Karpas-422 (cell line): ENCODE measurements at regions not wholly inside any gene's neighbourhood (a gene's known extent, or its start where the extent isn't known, plus 50 kb on each side); places are given as distances from the start of the nearest gene placed in this dataset.

Source experiments
- DNase-seq: peaks from one replicate; pipeline ENCODE4 v3.0.0-alpha.2; 2015
- H2AFZ ChIP-seq: fragments of 200-600 bp; sonication (generic); 2 replicates; pipeline ENCODE4 v1.6.1; 2014; ENCODE audit warnings: antibody characterized with exemption, low read length, mixed read lengths
- H3K27ac ChIP-seq: fragments of 200-600 bp; sonication (generic); 2 replicates; pipeline ENCODE4 v1.5.1; 2014; ENCODE audit warnings: mild to moderate bottlenecking, low read length, moderate library complexity
- H3K27me3 ChIP-seq: fragments of 200-600 bp; sonication (generic); 2 replicates; pipeline ENCODE4 v1.6.1; 2014; ENCODE audit warnings: low read length, mixed read lengths
- H3K36me3 ChIP-seq: fragments of 200-600 bp; sonication (generic); 2 replicates; pipeline ENCODE4 v1.6.1; 2014; ENCODE audit warnings: low read length, mixed read lengths; ENCODE audit not compliant: insufficient read depth
- H3K4me1 ChIP-seq: fragments of 200-600 bp; sonication (generic); 2 replicates; pipeline ENCODE4 v1.6.1; 2014; ENCODE audit warnings: mild to moderate bottlenecking, low read length, mixed read lengths
- H3K4me2 ChIP-seq: fragments of 200-600 bp; sonication (generic); 2 replicates; pipeline ENCODE4 v1.6.1; 2014; ENCODE audit warnings: low read length, low read depth, mild to moderate bottlenecking; ENCODE audit not compliant: poor library complexity, severe bottlenecking
- H3K4me3 ChIP-seq: fragments of 200-600 bp; sonication (generic); 2 replicates; pipeline ENCODE4 v1.5.1; 2014; ENCODE audit warnings: mild to moderate bottlenecking, antibody characterized with exemption, low read length, mixed read lengths
- H3K79me2 ChIP-seq: fragments of 200-600 bp; sonication (generic); 2 replicates; pipeline ENCODE4 v1.6.1; 2014; ENCODE audit warnings: mild to moderate bottlenecking, low read length, mixed read lengths
- H3K9ac ChIP-seq: fragments of 200-600 bp; sonication (generic); 2 replicates; pipeline ENCODE4 v1.6.0; 2014; ENCODE audit warnings: low read length
- H3K9me2 ChIP-seq: fragments of 200-600 bp; sonication (generic), shearing (Covaris generic); replicated peaks from 2 replicates; pipeline ENCODE4 v1.6.0; 2014; ENCODE audit warnings: mild to moderate bottlenecking, low read length, moderate library complexity; ENCODE audit not compliant: insufficient read depth
- H3K9me3 ChIP-seq: fragments of 300-700, 200-600 bp; sonication (generic); 2 replicates; pipeline ENCODE4 v1.6.1; 2014; ENCODE audit warnings: low read length, mixed read lengths
- H4K20me1 ChIP-seq: fragments of 200-600 bp; sonication (generic); 2 replicates; pipeline ENCODE4 v1.6.1; 2014; ENCODE audit warnings: mild to moderate bottlenecking, antibody characterized with exemption, low read length, low read depth; ENCODE audit not compliant: insufficient read depth

GRCh38 chr6:104218116-104218515 lies 641.6 kb downstream of the HACE1 start:
- no peaks in the 10 kb centered on the region for H3K36me3 ChIP-seq
- no peaks in the 10 kb centered on the region for H3K79me2 ChIP-seq
- no peak for DNase-seq
- H2AFZ ChIP-seq, result no peak overlapping the region
- no peaks in the 10 kb centered on the region for H3K9me3 ChIP-seq
- H3K27ac ChIP-seq, result no peak overlapping the region
- H4K20me1 ChIP-seq, result no peaks in the 10 kb centered on the region
- H3K4me1 ChIP-seq, result no peaks in the 10 kb centered on the region
- no peak overlapping the region for H3K9ac ChIP-seq
- H3K9me2 ChIP-seq, result no peaks in the 10 kb centered on the region
- H3K4me2 ChIP-seq, result no peak overlapping the region
- H3K27me3 ChIP-seq, result no peaks in the 10 kb centered on the region
- H3K4me3 ChIP-seq, result no peak overlapping the region

DNA sequence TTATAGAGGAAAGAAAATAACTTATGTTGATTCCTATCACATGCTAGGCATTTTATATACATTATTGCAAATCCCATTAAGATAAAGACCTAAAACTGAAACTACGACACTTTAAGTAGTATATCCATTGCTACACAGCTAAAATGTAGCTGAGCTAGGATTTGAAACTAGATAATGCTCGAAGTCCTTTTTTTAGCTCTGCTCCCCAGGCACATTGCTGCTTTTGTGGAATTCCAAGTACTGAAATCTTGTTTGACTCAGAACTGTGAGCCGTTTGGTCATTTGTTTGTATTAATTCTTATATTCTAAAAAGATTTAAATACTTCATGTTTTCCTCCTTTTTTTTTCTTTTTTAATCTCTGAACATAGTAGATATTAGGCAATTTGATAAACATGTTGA lies 644.8 kb downstream of the HACE1 start:
- H3K36me3 ChIP-seq, result no peaks in the 10 kb centered on the region
- no peaks in the 10 kb centered on the region for H3K79me2 ChIP-seq
- H4K20me1 ChIP-seq, result no peaks in the 10 kb centered on the region
- H2AFZ ChIP-seq, result no peak overlapping the region
- no peak overlapping the region for H3K27ac ChIP-seq
- no peak for DNase-seq
- H3K27me3 ChIP-seq, result no peaks in the 10 kb centered on the region
- H3K4me1 ChIP-seq, result no peaks in the 10 kb centered on the region
- no peak overlapping the region for H3K4me2 ChIP-seq
- no peak overlapping the region for H3K9ac ChIP-seq
- no peaks in the 10 kb centered on the region for H3K9me3 ChIP-seq
- no peak overlapping the region for H3K4me3 ChIP-seq
- H3K9me2 ChIP-seq, result no peaks in the 10 kb centered on the region

DNA sequence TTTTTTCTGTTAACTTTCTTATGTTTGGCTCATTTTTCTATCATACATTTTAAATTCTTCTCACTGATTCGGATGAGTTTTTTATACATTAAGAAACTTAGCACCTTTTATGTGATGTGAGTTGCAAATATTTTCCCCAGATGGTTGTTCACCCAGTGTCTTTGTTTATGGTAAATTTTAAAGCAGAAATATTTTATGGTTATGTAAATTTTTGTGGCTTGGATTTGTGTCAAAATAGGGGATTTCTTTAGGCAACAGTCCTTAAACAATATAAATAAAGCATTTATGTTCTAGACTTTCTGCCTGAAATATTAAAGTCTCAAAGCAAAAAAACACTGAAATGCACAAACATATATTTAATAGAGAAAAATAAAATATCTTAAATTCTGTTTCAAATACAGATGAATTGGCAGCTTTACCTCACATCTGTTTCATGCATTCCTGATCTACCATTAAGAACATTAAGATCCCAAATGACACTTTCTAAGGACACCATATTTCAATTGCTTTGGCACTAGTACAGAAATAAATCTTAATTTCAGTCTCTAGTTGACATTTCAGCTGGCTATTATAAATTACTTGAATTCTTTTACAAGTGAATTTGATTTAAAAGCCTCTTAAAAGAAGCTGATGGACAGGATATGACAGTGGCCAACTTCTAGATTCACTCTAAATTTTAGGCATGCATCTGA lies 646.6 kb downstream of the HACE1 start:
- H2AFZ ChIP-seq, result no peak overlapping the region

GRCh38 chr6:104207635-104208034 lies 652.1 kb downstream of the HACE1 start:
- H3K9ac ChIP-seq, result no peak overlapping the region
- no peaks in the 10 kb centered on the region for H3K79me2 ChIP-seq
- no peak overlapping the region for H2AFZ ChIP-seq

More for the DNA sequence above, 646.6 kb downstream of the HACE1 start:
- H3K79me2 ChIP-seq, result no peaks in the 10 kb centered on the region
- no peaks in the 10 kb centered on the region for H3K4me1 ChIP-seq
- DNase-seq, result no peak
- H4K20me1 ChIP-seq, result no peaks in the 10 kb centered on the region
- no peak overlapping the region for H3K9ac ChIP-seq
- H3K4me2 ChIP-seq, result no peak overlapping the region
- H3K36me3 ChIP-seq, result no peaks in the 10 kb centered on the region
- no peaks in the 10 kb centered on the region for H3K9me3 ChIP-seq
- no peak overlapping the region for H3K4me3 ChIP-seq
- no peaks in the 10 kb centered on the region for H3K27me3 ChIP-seq
- no peak overlapping the region for H3K27ac ChIP-seq
- no peaks in the 10 kb centered on the region for H3K9me2 ChIP-seq

DNA sequence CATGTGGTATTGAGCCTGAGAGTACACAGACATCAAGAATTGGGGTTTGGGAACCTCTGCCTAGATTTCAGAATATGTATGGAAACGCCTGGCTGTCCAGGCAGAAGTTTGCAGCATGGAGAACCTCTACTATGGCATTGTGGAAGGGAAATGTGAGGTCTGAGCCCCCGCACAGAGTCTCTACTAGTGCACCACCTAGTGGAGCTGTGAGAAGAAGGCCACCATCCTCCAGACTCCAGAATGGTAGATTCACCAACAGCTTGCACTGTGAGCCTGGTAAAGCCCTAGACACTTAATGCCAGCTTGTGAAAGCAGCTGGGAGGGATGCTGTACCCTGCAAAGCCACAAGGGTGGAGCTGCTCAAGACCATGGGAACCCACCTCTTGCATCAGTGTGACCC lies 658.2 kb downstream of the HACE1 start:
- no peaks in the 10 kb centered on the region for H3K9me2 ChIP-seq
- H3K9me3 ChIP-seq, result no peaks in the 10 kb centered on the region
- H3K79me2 ChIP-seq, result no peaks in the 10 kb centered on the region
- peak; percentile 52 for DNase-seq
- H3K27ac ChIP-seq, result no peak overlapping the region
- no peaks in the 10 kb centered on the region for H3K4me1 ChIP-seq
- H3K27me3 ChIP-seq, result no peaks in the 10 kb centered on the region
- H2AFZ ChIP-seq, result no peak overlapping the region
- no peaks in the 10 kb centered on the region for H4K20me1 ChIP-seq
- no peak overlapping the region for H3K4me2 ChIP-seq
- H3K36me3 ChIP-seq, result no peaks in the 10 kb centered on the region
- H3K9ac ChIP-seq, result no peak overlapping the region
- H3K4me3 ChIP-seq, result no peak overlapping the region

More at GRCh38 chr6:104207635-104208034, 652.1 kb downstream of the HACE1 start:
- Histone ChIP-seq H3K27me3 (no peaks in the 10 kb centered on the region), H3K4me1 (no peaks in the 10 kb centered on the region), H3K4me3 (no peak overlapping the region), H3K9me3 (no peaks in the 10 kb centered on the region), H3K9me2 (no peaks in the 10 kb centered on the region), H3K27ac (no peak overlapping the region), H3K36me3 (no peaks in the 10 kb centered on the region), H4K20me1 (no peaks in the 10 kb centered on the region), H3K4me2 (no peak overlapping the region)
- DNase-seq, result no peak

- DNase-seq, result no peak
- no peak overlapping the region for H3K4me3 ChIP-seq
- no peaks in the 10 kb centered on the region for H3K9me2 ChIP-seq
- H3K4me2 ChIP-seq, result no peak overlapping the region
- H3K9ac ChIP-seq, result no peak overlapping the region
- H2AFZ ChIP-seq, result no peak overlapping the region
- no peaks in the 10 kb centered on the region for H3K79me2 ChIP-seq
- H4K20me1 ChIP-seq, result no peaks in the 10 kb centered on the region
- 0 out of 2 replicates have a peak, but pooled peaks cover 5% of the 10 kb centered on the region for H3K9me3 ChIP-seq
- no peaks in the 10 kb centered on the region for H3K36me3 ChIP-seq
- no peaks in the 10 kb centered on the region for H3K27me3 ChIP-seq
- no peaks in the 10 kb centered on the region for H3K4me1 ChIP-seq
- no peak overlapping the region for H3K27ac ChIP-seq
Observed at GRCh38 chr6:104187616-104188015, 672.1 kb downstream of the HACE1 start.

GRCh38 chr6:104186831-104187230 lies 672.9 kb downstream of the HACE1 start:
- no peak for DNase-seq
- H3K79me2 ChIP-seq, result no peaks in the 10 kb centered on the region
- no peaks in the 10 kb centered on the region for H3K27me3 ChIP-seq
- H3K4me3 ChIP-seq, result no peak overlapping the region
- H3K36me3 ChIP-seq, result no peaks in the 10 kb centered on the region
- 0 out of 2 replicates have a peak, but pooled peaks cover 5% of the 10 kb centered on the region for H3K9me3 ChIP-seq
- no peaks in the 10 kb centered on the region for H3K9me2 ChIP-seq
- H2AFZ ChIP-seq, result no peak overlapping the region
- no peaks in the 10 kb centered on the region for H3K4me1 ChIP-seq
- no peak overlapping the region for H3K27ac ChIP-seq
- H3K4me2 ChIP-seq, result no peak overlapping the region
- H3K9ac ChIP-seq, result no peak overlapping the region
- H4K20me1 ChIP-seq, result no peaks in the 10 kb centered on the region

DNA sequence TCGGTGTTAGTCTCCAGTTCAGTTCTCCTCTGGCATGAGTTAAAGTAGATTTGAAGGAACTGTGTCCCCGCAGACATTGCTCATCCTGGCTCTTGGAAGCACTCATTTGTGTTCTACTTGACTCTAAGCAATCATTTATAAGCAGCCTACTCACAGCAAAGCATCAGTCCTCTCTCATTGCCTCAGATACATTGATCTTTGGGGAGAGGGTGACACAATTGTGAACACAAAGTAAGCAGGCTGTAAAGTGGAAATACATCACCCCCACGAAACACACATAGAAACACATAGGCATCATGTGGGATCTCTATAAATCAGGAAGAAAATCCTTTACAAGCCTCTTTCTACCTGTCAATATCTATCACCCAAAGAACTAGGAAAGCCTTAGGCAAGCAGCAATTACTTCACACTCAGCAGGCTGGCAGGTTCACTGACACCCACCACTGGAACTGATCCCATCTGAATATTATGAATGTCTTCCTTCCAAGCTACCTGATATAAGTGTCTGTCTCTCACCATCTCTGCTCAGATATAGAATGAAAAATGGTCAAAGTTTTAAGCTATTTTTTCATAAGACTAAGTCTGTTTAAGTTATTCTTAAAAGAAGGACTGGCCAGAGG lies 675.8 kb downstream of the HACE1 start:
- Histone ChIP-seq H2AFZ (no peak overlapping the region), H3K79me2 (no peaks in the 10 kb centered on the region)

More for the DNA sequence above, 675.8 kb downstream of the HACE1 start:
- Histone ChIP-seq H3K9me3 (no peaks in the 10 kb centered on the region), H3K36me3 (no peaks in the 10 kb centered on the region), H3K9ac (no peak overlapping the region), H3K27me3 (no peaks in the 10 kb centered on the region), H3K4me3 (no peak overlapping the region), H3K4me2 (no peak overlapping the region), H3K4me1 (no peaks in the 10 kb centered on the region), H3K9me2 (no peaks in the 10 kb centered on the region), H4K20me1 (no peaks in the 10 kb centered on the region), H3K27ac (no peak overlapping the region)
- DNase-seq, result no peak
